ENCODE measurements at regions not wholly inside any gene's neighbourhood (a gene's known extent, or its start where the extent isn't known, plus 50 kb on each side); places are given as distances from the start of the nearest gene placed in this dataset.

- no peak overlapping the region for H3K4me3 ChIP-seq (ENCODE audit: low read depth, low read length)
- DNase-seq (ENCODE audit: low read depth): no peak
- TF ChIP-seq CTCF (IDR thresholded peaks at IDR 0.05; ENCODE audit: insufficient read depth, low read depth, low read length): no peak
These were observed 108.8 kb downstream of the SNX18 start for GRCh38 chr5:54626407-54626806.

- DNase-seq (ENCODE audit: low read depth): peak; percentile 92
- no peak overlapping the region for H3K4me3 ChIP-seq (ENCODE audit: low read depth, low read length)
- no peak for TF ChIP-seq CTCF (IDR thresholded peaks at IDR 0.05; ENCODE audit: insufficient read depth, low read depth, low read length)
These were observed 107.4 kb downstream of the SNX18 start for GRCh38 chr5:54624805-54625568.

- no peak for DNase-seq (ENCODE audit: low read depth)
- no peak overlapping the region for H3K4me3 ChIP-seq (ENCODE audit: low read depth, low read length)
- no peak for TF ChIP-seq CTCF (IDR thresholded peaks at IDR 0.05; ENCODE audit: insufficient read depth, low read depth, low read length)
These were observed 104.2 kb downstream of the SNX18 start for GRCh38 chr5:54621709-54622108.

- DNase-seq (ENCODE audit: low read depth): no peak
- no peak overlapping the region for H3K4me3 ChIP-seq (ENCODE audit: low read depth, low read length)
These were observed 103.5 kb downstream of the SNX18 start for GRCh38 chr5:54621048-54621447.

GRCh38 chr5:54620141-54620933 lies 102.8 kb downstream of the SNX18 start:
- DNase-seq (ENCODE audit: low read depth): no peak
- TF ChIP-seq CTCF (IDR thresholded peaks at IDR 0.05; ENCODE audit: insufficient read depth, low read depth, low read length): no peak

More at GRCh38 chr5:54621048-54621447, 103.5 kb downstream of the SNX18 start:
- no peak for TF ChIP-seq CTCF (IDR thresholded peaks at IDR 0.05; ENCODE audit: insufficient read depth, low read depth, low read length)

GRCh38 chr5:54619731-54620130 lies 102.2 kb downstream of the SNX18 start:
- H3K4me3 ChIP-seq (ENCODE audit: low read depth, low read length): no peak overlapping the region
- no peak for TF ChIP-seq CTCF (IDR thresholded peaks at IDR 0.05; ENCODE audit: insufficient read depth, low read depth, low read length)
- DNase-seq (ENCODE audit: low read depth): no peak

More at GRCh38 chr5:54620141-54620933, 102.8 kb downstream of the SNX18 start:
- no peak overlapping the region for H3K4me3 ChIP-seq (ENCODE audit: low read depth, low read length)
